ENCODE measurements at regions not wholly inside any gene's neighbourhood (a gene's known extent, or its start where the extent isn't known, plus 50 kb on each side); places are given as distances from the start of the nearest gene placed in this dataset.

- intact Hi-C loops (cut with DNase I) = no loop called here
- no peak for ATAC-seq
- no peak for DNase-seq
- H3K27ac ChIP-seq = no peak overlapping the region
- TF ChIP-seq, protein P1, sequence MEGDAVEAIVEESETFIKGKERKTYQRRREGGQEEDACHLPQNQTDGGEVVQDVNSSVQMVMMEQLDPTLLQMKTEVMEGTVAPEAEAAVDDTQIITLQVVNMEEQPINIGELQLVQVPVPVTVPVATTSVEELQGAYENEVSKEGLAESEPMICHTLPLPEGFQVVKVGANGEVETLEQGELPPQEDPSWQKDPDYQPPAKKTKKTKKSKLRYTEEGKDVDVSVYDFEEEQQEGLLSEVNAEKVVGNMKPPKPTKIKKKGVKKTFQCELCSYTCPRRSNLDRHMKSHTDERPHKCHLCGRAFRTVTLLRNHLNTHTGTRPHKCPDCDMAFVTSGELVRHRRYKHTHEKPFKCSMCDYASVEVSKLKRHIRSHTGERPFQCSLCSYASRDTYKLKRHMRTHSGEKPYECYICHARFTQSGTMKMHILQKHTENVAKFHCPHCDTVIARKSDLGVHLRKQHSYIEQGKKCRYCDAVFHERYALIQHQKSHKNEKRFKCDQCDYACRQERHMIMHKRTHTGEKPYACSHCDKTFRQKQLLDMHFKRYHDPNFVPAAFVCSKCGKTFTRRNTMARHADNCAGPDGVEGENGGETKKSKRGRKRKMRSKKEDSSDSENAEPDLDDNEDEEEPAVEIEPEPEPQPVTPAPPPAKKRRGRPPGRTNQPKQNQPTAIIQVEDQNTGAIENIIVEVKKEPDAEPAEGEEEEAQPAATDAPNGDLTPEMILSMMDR (IDR thresholded peaks at IDR 0.05) = no peak
- H3K36me3 ChIP-seq = no peaks in the 10 kb centered on the region
- no peak overlapping the region for H3K4me3 ChIP-seq
- H3K9me3 ChIP-seq = no peaks in the 10 kb centered on the region
- no peaks in the 10 kb centered on the region for H3K4me1 ChIP-seq
- WGBS, 4 donors = 85 to 90% (median 86%) methylated on average over 8 of the region's 8 CpGs
- no peaks in the 10 kb centered on the region for H3K27me3 ChIP-seq
These were observed 675.6 kb upstream of the CDH8 start for GRCh38 chr16:62711797-62712196.

DNA sequence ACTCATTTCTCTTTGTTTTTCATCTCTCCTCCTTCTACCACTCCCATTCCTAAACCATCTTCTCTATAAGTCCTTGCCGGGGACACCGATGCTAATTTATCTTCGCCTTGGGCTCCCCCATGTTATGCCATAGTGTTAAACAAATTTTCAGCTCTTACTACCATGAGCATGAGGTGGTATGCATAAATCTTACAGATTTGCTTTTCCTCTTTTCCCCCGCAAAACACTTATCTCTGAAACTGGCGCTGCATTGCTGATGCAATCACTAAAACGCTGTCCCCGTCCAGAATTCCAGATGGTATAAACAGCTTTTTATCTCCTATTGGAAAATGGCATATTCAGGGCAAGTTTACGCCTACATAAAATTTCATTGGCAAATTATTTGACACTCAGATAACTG, 673.6 kb upstream of the CDH8 start:
- Histone ChIP-seq H3K36me3 (no peaks in the 10 kb centered on the region), H3K9me3 (no peaks in the 10 kb centered on the region), H3K4me1 (no peaks in the 10 kb centered on the region), H3K4me3 (no peak overlapping the region), H3K27ac (no peak overlapping the region), H3K27me3 (no peaks in the 10 kb centered on the region)
- no peak for DNase-seq
- 70 to 75% (median 73%) methylated on average over 8 of the region's 8 CpGs for WGBS, 4 donors
- no peak for TF ChIP-seq POLR2A (IDR thresholded peaks at IDR 0.05)
- TF ChIP-seq, protein P1 (IDR thresholded peaks at IDR 0.05) = no peak
- no peak for ATAC-seq
- intact Hi-C loops (cut with DNase I) = no loop called here

- Histone ChIP-seq H3K36me3 (no peaks in the 10 kb centered on the region), H3K27ac (no peak overlapping the region), H3K27me3 (no peaks in the 10 kb centered on the region), H3K4me1 (no peaks in the 10 kb centered on the region), H3K4me3 (no peak overlapping the region), H3K9me3 (no peaks in the 10 kb centered on the region)
- 76 to 82% (median 80%) methylated on average over 3 of the region's 3 CpGs for WGBS, 4 donors
- DNase-seq = no peak
- no peak for ATAC-seq
- TF ChIP-seq, protein P1 (IDR thresholded peaks at IDR 0.05) = no peak
- TF ChIP-seq POLR2A (IDR thresholded peaks at IDR 0.05) = no peak
- intact Hi-C loops (cut with DNase I) = no loop called here
These were observed 665.2 kb upstream of the CDH8 start for GRCh38 chr16:62701426-62701825.

DNA sequence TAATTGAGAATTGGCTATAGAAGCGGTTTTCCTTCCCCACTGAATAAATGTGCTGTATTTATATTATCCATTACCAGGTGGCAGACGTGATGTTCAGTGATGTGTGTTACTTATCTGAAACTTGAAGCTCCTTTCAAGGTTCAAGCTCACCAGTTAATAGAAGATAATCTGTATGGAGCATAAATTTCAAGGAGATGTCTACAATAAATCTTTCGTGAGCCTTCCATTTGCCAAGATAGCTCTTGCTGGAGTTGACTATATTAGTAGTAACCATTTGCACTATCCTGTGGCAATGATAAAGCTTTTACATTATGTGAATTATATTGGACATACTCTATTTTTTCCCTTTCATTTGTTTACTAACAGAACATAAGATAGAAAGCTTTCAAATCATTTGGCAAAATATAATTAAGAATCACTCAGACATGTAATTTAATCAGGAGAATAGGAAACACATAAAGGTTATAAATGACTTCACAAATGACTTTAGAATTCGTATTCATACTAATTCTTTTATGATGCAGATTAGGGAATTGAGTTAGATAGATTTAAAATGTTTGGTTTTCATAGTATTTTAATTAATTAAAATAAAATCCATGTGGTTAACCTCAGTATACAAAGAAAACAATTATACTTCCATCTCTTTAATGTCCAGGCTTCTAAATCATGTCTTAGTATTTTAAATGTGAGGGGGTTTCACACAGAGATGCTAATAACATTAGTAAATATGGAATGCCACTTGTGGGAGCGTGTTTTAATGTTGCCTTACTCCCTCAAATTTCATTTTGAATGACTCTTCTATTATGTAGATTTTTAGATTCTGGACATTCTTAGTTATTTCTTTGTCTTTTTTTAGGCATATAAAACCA, 664.4 kb upstream of the CDH8 start:
- H3K27ac ChIP-seq = no peak overlapping the region
- H3K4me3 ChIP-seq = no peak overlapping the region
- ATAC-seq (no peak), DNase-seq (no peak)
- WGBS, 4 donors = 69 to 75% (median 71%) methylated on average over 5 of the region's 5 CpGs
- intact Hi-C loops (cut with DNase I) = no loop called here
- no peaks in the 10 kb centered on the region for H3K9me3 ChIP-seq
- TF ChIP-seq, protein P1 (IDR thresholded peaks at IDR 0.05) = no peak
- no peak for TF ChIP-seq POLR2A (IDR thresholded peaks at IDR 0.05)
- no peaks in the 10 kb centered on the region for H3K36me3 ChIP-seq
- no peaks in the 10 kb centered on the region for H3K4me1 ChIP-seq
- no peaks in the 10 kb centered on the region for H3K27me3 ChIP-seq
